Lower leg skin (tissue), 4 donors: ENCODE measurements at regions not wholly inside any gene's neighbourhood (a gene's known extent, or its start where the extent isn't known, plus 50 kb on each side); places are given as distances from the start of the nearest gene placed in this dataset.

Experiments
- DNase-seq, 2 donors: peaks; one replicate each; pipeline ENCODE4 v3.0.0-alpha.2; 2019; ENCODE audit warnings: low spot score in 2 of 2
- H3K4me3 ChIP-seq: fragments of 200-600 bp; sonication (generic); 2 replicates; pipeline ENCODE4 v1.5.1; 2017; ENCODE audit warnings: mild to moderate bottlenecking, low read depth; ENCODE audit not compliant: poor library complexity, severe bottlenecking
- CTCF ChIP-seq, 3 donors: fragments of 450-650 bp; IDR thresholded peaks; one replicate each; pipeline ENCODE4 v1.5.1; 2016; ENCODE audit warnings: antibody characterized with exemption in 3 of 3, mild to moderate bottlenecking in 3 of 3, moderate library complexity in 2 of 3
- POLR2A ChIP-seq, 2 donors: fragments of 450-650 bp; IDR thresholded peaks; one replicate each; pipeline ENCODE4 v1.6.1; 2016 to 2017; ENCODE audit warnings: antibody characterized with exemption in 2 of 2, mild to moderate bottlenecking in 1 of 2, moderate library complexity in 1 of 2
- WGBS, 2 donors: methylation state at CpG; one replicate each; pipeline ENCODE4 v1.1.5; 2018; 5-methylcytosine and 5-hydroxymethylcytosine counted together
- intact Hi-C: fragments of 100-400 bp; cut with DNase I; formaldehyde crosslinking; loops from one replicate; pipeline ENCODE4 v1.15.0; 2023; ENCODE audit warnings: low total_unique reads

GRCh38 chr5:30548580-30549305 lies 644.7 kb upstream of the CDH6 start:
- no peak overlapping the region for H3K4me3 ChIP-seq
- intact Hi-C loops: no loop called here
- TF ChIP-seq CTCF (IDR thresholded peaks at IDR 0.05): no peak
- no peak for TF ChIP-seq POLR2A (IDR thresholded peaks at IDR 0.05)
- 79 to 80% methylated on average over 4 of the region's 4 CpGs for WGBS, 2 donors
- no peak for DNase-seq

- WGBS, 2 donors: 90 to 91% methylated on average over 4 of the region's 4 CpGs
- DNase-seq: no peak
- intact Hi-C loops: no loop called here
- H3K4me3 ChIP-seq: no peak overlapping the region
- TF ChIP-seq POLR2A (IDR thresholded peaks at IDR 0.05) (no peak), CTCF (IDR thresholded peaks at IDR 0.05) (no peak)
These were observed 653.3 kb upstream of the CDH6 start for GRCh38 chr5:30540150-30540549.

- no peak for TF ChIP-seq CTCF (IDR thresholded peaks at IDR 0.05)
- TF ChIP-seq POLR2A (IDR thresholded peaks at IDR 0.05): no peak
- H3K4me3 ChIP-seq: no peak overlapping the region
- DNase-seq: no peak
- intact Hi-C loops: no loop called here
- 46% methylated on average over 4 of the region's 4 CpGs for WGBS, 2 donors
These were observed 654.4 kb upstream of the CDH6 start for GRCh38 chr5:30539004-30539634.

GRCh38 chr5:30525353-30525752 lies 668.1 kb upstream of the CDH6 start:
- intact Hi-C loops: no loop called here
- no peak for DNase-seq
- no peak overlapping the region for H3K4me3 ChIP-seq
- no peak for TF ChIP-seq POLR2A (IDR thresholded peaks at IDR 0.05)
- no peak for TF ChIP-seq CTCF (IDR thresholded peaks at IDR 0.05)
- WGBS, 2 donors: 80 to 86% methylated on average over 2 of the region's 2 CpGs

- no peak for TF ChIP-seq POLR2A (IDR thresholded peaks at IDR 0.05)
- TF ChIP-seq CTCF (IDR thresholded peaks at IDR 0.05): no peak
- no peak for DNase-seq
- 87 to 91% methylated on average over 6 of the region's 6 CpGs for WGBS, 2 donors
- intact Hi-C loops: no loop called here
- no peak overlapping the region for H3K4me3 ChIP-seq
These were observed 669.1 kb upstream of the CDH6 start for GRCh38 chr5:30524428-30524827.
